ENCODE measurements at regions not wholly inside any gene's neighbourhood (a gene's known extent, or its start where the extent isn't known, plus 50 kb on each side); places are given as distances from the start of the nearest gene placed in this dataset.
"Not testable (repeated sequence)": the region's sequence is repeated elsewhere in the genome, so short reads cannot be mapped to it uniquely, and the experiment has no call there.

DNA sequence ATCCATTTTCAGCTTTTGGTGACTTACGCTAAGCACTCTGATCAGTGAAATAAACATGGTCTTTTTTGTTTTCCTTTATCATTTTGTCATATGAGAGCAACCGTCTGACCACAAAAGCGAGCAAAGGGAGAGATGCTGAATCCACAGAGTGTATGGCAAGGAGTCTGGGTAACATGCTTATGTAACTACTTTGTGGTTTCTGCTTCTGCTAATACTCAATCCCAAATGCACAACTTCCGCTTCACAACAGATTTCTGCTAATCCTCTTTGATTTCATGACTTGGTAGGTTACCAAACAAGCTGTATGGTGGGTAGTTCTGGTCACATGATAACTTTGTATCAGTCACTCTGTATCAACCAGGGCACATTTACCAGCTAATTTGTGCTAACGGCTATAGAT lies 908.4 kb upstream of the CRIM1 start:
- ATAC-seq (ENCODE audit: poor library complexity) = no peak

DNA sequence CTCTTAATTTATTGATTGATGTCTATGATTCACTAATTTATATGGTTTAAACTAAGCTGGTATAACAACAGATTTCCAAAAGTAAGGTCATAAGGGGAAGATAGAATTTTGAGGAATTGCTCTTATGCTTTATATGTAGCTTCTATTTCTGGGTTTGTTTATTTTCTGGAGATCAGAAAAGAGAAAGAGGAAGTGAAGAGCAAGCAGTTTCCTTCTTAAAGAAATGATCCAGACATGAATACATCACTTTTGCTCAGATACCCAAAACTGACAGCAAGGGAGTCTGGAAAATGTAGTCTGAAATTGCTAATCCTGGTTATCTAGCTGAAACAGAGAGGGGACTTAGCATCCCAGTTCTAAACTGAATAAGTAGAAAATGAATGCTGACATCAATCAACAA lies 912.5 kb upstream of the CRIM1 start:
- ATAC-seq (ENCODE audit: poor library complexity) (no peak), DNase-seq (no peak)
- intact Hi-C loops (cut with DNase I) = no loop called here

More for the DNA sequence above, 908.4 kb upstream of the CRIM1 start:
- no peak for DNase-seq
- intact Hi-C loops (cut with DNase I) = no loop called here

DNA sequence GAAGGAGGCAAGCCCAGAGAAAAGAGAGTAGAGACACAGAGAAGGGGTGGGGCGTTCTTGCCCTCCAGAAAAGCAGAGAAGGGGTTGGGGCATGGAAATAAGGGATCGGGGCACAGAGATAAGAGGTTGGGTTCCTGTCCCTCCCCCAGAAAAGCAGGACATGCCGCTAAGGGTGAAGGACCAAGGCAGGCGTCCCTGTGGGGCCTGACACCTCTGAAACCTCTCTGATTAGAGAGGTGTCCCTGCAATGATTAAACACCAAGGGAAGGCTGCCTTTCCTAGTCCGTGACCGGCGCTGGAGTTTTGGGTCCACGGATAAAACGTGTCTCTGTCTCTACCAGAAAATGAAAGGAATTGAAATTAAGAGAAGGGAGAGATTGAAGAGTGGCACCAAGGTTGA lies 914.0 kb upstream of the CRIM1 start:
- ATAC-seq (ENCODE audit: poor library complexity); intact Hi-C loops (cut with DNase I); DNase-seq: not testable (repeated sequence)

DNA sequence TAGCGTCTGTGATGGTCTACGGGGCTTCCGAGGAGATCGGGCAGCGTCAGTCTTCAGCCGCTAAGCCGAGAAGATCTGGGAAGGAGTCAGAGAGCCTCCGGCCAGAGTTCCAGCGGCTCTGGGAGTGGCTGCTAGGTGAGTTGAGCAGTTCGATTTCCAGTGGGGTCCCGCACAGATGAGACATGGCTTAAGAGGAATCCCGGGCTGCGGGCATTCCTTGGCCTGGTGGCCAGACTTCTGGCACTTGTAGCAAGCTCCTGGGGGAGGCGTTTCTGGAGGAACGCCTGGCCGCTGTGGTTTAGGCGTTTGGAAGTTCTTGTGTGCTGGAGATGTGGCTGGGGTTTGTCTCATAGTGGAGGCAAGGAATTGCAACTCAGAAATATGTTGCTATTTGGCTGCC lies 915.3 kb upstream of the CRIM1 start:
- DNase-seq; ATAC-seq (ENCODE audit: poor library complexity); intact Hi-C loops (cut with DNase I): not testable (repeated sequence)

DNA sequence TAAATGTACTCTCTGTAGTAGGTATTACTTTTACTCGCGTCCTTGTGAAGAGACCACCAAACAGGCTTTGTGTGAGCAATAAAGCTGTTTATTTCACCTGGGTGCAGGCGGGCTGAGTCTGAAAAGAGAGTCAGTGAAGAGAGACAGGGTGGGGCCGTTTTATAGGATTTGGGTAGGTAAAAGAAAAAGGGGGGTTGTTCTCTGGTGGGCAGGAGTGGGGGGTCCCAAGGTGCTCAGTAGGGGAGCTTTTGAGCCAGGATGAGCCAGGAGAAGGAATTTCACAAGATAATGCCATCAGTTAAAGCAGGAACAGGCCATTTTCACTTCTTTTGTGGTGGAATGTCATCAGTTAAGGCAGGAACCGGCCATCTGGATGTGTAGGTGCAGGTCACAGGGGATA lies 918.7 kb upstream of the CRIM1 start:
- ATAC-seq (ENCODE audit: poor library complexity); DNase-seq; intact Hi-C loops (cut with DNase I): not testable (repeated sequence)

DNA sequence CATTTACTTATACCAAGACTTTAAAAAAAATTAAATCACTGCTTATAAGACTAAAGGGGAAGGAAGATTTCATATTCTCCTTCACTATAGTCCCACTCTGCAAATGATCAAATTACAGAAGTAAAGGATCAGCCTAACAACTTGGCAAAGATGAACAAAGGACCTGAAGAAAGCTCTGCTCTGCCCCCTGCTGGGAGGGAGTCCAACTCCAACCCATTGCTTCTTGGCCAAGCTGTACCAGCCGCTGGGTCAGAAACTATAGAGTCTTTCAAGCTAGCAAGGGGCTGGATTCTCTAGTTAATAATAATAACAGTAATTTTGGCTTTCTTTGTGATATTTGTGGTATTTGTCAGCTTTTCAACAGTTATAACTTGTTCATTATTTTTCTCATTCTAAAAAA lies 927.0 kb upstream of the CRIM1 start:
- intact Hi-C loops (cut with DNase I) = no loop called here
- DNase-seq = peak; percentile 42
- ATAC-seq (ENCODE audit: poor library complexity) = no peak

DNA sequence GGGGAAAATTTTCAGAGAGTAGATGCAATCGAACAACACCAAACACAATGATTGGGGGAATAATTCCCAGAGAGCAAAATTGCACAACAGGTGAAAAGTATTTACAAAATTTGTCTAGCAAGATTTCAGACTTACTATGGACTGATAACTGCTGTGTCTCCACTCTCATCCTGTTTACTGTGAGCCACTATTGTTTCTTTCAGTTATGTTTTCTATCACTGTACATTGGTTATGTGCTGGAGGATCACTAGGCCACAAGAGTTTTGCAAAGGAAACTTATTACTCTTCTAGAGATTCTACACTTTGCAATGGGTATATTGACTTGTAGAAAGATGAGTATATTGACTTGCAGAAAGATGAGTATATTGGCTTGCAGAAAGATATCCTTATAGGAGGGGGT lies 934.1 kb upstream of the CRIM1 start:
- intact Hi-C loops (cut with DNase I) = no loop called here
- no peak for ATAC-seq (ENCODE audit: poor library complexity)
- no peak for DNase-seq

DNA sequence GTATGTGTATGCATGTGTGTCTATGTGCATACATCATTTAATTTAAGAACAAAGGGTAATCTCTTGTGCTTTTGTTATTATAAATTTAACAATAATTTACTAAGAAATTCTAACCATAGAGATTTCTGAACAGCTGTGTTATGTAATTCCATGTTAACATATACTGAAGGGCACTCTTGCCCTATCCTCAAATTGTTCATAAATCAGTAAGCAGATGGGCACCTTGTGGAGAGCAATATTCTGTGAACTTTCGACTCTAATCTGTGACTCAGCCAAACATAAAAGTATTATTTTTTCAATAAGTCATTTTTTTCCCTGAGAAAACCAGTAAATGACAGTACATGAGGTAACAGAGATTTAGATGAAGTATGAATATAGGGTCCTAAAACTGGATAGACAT lies 938.3 kb upstream of the CRIM1 start:
- DNase-seq (no peak), ATAC-seq (ENCODE audit: poor library complexity) (no peak)
- intact Hi-C loops (cut with DNase I) = no loop called here

DNA sequence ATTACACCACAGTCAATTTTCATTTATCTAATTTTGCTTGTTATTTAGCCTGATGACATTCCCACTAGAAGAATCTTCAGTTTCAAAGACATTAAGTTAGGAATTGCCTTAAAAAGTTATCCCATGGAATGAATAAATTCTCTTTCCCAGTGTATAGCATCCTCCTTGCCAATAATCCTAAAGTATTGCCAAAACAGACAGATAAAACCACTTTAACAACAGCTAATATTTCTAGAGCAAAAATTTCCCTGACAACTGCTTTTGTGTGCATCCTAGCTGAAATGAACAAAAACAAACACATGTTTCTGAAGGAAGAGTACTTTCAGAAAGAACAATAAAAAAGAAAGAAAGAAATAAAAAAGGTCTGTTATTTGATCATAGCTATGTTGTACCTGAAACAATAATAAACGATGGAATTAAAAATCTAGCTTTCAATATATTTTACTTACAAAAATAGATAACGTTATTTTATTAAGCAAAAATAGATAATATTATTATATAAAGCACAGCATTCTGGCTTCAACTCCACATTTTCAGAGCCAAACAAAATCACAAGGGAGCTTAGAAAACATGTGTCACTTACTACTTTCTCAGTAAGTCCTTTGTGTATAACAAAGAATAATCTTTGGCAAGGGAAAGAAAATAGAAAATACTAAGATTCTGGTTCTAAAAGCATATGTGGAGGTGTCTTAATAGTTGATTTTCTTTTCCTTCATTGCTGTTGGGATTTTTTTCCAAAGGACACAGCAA lies 939.0 kb upstream of the CRIM1 start:
- ATAC-seq (ENCODE audit: poor library complexity) (no peak), DNase-seq (no peak)
- intact Hi-C loops (cut with DNase I) = no loop called here

DNA sequence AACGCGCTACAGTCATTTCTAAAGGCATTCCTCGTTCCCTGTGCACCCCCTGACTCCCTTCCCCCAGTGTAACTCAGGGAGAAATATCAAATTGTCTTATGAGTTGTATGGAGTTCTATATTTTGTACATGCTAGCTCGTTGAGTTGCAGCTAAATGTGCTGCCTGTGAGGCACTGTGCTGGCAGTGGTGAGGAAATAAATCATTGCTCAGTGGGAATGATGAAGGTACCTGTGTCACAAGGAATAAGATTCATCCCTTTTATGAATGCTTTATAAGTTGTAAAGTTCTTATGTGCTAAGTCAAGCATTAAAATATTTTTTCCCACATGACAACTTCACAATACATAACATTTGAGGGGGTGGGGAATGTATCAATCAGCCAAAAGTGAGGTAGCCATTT lies 939.6 kb upstream of the CRIM1 start:
- ATAC-seq (ENCODE audit: poor library complexity) (no peak), DNase-seq (no peak)
- intact Hi-C loops (cut with DNase I) = no loop called here

DNA sequence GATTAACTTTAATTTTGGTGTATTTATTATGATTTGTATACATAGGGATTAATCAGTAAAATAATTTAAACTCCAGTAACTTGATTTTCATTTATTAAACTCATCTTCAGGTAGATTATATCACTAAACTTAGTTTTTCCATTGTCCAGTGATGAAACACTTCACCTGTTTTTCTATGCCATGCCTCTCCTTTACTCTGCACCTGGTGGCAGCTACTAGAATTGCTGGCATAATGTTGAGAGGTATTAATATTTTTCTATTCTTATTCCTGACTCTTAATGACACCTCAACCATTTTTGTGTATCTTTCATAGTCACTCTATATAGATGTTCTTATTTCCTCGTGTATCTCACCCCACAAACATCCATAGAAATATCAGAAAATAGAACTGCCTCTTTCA lies 940.3 kb upstream of the CRIM1 start:
- DNase-seq (no peak), ATAC-seq (ENCODE audit: poor library complexity) (no peak)
- intact Hi-C loops (cut with DNase I) = no loop called here

DNA sequence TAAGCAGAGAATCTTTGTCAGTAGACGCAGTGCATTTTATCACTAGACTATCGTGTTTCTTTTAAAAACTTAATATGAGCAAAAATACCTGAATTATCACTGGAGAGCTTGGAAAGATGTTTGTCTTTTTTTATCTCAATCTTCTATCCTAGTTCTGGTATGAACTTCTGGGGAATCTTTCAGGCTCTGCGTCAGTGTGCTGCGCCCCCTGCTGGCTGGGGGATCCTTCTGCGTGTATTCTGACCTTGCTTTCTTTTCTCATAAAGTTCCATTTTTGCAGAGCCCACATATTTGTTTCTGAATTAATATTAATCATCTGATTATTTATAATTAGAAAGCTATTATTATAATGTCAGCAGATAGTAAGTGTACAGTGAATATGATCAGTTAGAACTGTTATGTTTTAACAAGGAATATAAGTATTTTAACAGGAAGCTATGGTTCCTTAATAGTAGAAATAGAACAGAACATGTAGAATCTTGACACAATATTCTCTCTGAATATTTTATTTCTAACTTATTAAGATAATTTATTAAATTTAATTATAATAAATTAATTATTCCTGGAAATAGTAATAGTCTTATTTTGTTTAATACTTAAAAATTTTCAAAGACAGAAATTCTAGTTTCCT lies 945.0 kb upstream of the CRIM1 start:
- ATAC-seq (ENCODE audit: poor library complexity) = no peak
- intact Hi-C loops (cut with DNase I) = no loop called here
- peak; percentile 58 for DNase-seq

DNA sequence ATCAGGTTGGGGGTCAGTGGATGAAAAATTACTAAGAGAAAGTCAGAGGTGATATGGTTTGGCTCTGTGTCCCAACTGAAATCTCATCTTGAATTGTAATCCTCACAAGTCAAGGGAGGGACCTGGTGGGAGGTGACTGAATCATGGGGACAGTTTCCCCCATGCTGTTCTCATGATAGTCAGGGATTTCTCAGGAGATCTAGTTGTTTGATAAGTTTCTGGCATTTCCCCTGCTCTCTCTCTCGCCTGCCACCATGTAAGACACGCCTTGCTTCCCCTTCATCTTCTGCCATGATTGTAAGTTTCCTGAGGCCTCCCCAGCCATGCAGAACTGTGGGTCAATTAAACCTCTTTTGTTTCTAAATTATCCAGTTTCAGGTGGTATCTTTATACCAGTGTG lies 945.8 kb upstream of the CRIM1 start:
- intact Hi-C loops (cut with DNase I) = loop anchor here (10.0 kb wide), 2 partner anchors 1315 to 1735 kb away; no protein-coding TSS in a partner anchor
- ATAC-seq (ENCODE audit: poor library complexity) = no peak
- DNase-seq = no peak

DNA sequence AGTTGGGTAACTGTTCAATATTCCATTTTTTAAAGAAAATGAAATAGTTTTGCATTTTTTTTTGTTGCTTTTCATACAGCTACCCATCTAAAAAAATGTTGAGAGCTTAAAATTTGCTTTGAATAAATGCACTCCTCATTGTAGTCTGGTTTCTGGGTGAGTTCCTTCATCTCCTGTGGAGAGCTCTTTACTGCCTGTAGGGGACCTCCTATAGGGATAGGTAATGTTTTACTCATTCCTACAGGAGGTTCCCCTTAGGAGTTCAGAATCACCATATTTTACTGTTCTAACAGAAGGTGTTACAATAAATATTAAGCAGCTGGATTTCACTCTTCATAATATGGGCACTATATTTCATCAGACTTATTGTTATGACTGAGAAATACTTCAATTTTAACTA lies 947.3 kb upstream of the CRIM1 start:
- DNase-seq = no peak
- no peak for ATAC-seq (ENCODE audit: poor library complexity)
- intact Hi-C loops (cut with DNase I) = loop anchor here (10.0 kb wide), 2 partner anchors 1314 to 1734 kb away; no protein-coding TSS in a partner anchor

DNA sequence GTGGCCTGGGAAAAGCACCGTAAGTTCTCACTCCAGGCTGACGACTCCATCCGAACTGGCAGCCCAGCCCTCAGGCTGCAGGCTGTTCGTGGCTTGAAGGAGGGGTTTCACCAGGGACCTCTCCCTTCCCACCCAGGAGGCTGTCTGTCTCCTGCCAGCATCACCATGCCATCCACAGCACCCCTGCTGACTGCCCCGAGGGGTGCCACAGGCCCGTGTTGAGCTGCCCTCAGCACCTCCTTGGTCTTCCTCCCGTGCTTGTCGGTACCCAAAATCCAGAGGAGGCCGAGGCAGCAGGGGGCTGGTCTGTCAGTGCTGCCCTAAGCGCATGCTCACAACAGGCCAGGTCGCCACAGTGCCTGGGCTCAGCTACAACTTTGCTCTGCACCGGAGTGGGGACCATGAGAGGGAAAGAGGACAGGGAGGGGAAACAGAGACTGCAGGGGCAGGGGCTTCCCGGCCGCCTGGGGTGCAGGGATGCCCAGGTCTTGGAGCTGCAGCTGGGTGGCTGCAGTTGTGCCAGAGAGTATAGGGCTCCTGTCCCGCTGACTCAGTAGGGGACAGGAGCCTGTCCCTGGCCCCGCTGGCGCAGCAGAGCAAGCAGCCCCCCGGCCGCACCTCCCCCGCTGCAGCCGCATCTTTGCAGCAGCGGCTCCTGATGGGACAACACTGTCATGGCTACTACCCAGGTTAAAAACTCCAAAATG lies 963.7 kb upstream of the CRIM1 start:
- intact Hi-C loops (cut with DNase I) = no loop called here
- DNase-seq (no peak), ATAC-seq (ENCODE audit: poor library complexity) (no peak)

DNA sequence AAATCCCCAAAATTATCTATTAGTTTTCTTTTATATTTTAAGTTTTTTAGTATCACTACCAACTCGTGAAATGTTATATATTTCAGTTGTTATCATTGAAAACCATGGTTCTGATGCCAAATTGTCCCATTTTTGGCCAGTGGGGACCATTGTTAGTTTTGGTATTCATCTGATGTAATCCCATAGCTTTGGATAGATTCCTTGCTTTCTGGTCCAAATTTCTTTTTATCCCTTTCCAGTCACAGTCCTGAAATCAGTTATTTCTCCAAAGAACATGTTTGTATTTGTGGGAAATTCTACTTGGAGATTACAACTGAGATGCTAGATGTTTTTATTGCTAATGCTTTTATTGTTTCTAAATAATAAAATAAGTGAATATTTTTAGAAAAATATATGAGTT lies 976.8 kb upstream of the CRIM1 start:
- ATAC-seq (ENCODE audit: poor library complexity) = no peak

DNA sequence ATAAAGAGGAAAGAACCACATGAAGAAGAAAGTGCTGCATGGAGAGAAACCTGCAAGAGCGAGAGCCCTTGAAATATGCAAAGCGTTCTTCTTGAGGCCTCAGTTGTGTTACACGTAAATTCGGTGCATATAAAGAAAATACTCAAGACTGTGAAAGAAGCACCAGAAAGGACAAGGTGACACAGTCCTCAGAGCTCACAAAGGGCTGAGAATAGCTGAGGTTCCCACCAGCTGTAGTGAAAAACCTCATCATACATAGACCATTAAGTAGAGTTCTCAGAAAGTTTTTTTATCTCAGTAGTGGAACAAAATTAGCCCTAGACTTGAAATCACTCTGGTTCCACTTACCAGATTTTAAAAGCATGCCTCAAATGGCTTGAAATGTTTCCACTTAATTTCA lies 980.7 kb upstream of the CRIM1 start:
- ATAC-seq (ENCODE audit: poor library complexity) (no peak), DNase-seq (no peak)
- intact Hi-C loops (cut with DNase I) = no loop called here

More for the DNA sequence above, 976.8 kb upstream of the CRIM1 start:
- DNase-seq = no peak
- intact Hi-C loops (cut with DNase I) = no loop called here

DNA sequence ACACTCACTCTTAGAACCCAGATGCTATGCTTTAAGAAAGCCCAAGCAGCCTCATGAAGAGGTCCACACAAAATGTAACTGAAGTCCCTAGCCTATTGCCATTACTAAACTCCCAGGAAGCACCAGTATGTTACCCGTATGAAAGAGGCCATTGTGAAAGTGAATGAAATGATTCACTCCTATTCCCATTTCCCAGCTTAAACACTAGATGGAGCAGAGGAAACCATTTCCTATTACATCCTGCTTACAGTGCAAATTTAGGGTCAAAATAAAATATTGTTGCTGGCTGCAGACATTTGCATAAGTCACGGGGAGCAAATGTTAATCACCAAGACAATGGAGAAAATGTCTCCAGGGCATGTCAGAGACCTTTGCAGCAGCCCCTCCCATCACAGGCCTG lies 989.7 kb upstream of the CRIM1 start:
- DNase-seq (no peak), ATAC-seq (ENCODE audit: poor library complexity) (no peak)
- intact Hi-C loops (cut with DNase I) = no loop called here

DNA sequence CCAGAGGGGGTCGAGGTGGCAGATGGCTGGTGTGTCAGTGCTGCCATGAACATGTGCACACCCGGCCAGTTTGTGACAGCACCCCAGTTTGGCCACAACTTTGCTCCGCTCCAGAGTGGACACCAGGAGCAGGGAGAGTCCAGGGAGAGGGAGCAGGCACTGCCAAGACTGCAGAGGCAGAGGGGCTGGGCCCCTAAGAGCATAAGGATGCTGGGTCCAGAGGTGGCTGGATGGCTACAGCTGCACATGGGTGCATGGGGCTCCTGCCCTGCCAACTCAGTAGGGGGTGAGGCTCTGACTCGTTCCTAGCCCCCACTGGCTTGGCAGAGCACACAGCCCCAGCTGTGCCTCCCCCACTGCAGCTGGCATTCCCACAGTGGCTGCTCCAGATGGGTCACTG lies 999.2 kb upstream of the CRIM1 start:
- intact Hi-C loops (cut with DNase I) = no loop called here
- DNase-seq (no peak), ATAC-seq (ENCODE audit: poor library complexity) (no peak)

DNA sequence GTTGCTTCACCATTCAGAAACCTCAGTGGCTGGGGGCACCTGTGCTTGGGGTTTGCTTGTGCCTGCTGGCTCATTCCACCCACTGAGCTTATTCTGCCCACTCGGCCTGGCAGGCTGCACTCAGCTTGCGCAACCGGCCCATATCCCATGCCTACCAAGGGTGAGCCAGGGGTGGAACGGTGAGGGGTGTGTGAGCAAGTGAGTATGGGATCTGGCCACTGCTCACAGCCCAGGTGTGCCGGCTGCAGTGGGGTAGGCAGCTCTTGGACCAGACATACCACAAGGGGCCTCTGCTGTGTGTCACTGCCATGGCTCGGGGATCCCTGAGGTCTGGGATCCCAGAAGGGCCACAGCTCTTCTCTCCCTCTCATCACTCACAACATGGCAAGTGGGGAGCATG lies 1000.5 kb upstream of the CRIM1 start:
- ATAC-seq (ENCODE audit: poor library complexity) (no peak), DNase-seq (no peak)
- intact Hi-C loops (cut with DNase I) = no loop called here

Data from Right ventricle myocardium superior (tissue), 1 donor.